HG02973 (cell line): ENCODE measurements at regions not wholly inside any gene's neighbourhood (a gene's known extent, or its start where the extent isn't known, plus 50 kb on each side); places are given as distances from the start of the nearest gene placed in this dataset.

Experiments
- ATAC-seq: cut with Tn5 transposase; IDR thresholded peaks from one replicate; pipeline ENCODE4 v1.9.1; 2021; ENCODE audit warnings: moderate library complexity; ENCODE audit not compliant: unreplicated experiment

DNA sequence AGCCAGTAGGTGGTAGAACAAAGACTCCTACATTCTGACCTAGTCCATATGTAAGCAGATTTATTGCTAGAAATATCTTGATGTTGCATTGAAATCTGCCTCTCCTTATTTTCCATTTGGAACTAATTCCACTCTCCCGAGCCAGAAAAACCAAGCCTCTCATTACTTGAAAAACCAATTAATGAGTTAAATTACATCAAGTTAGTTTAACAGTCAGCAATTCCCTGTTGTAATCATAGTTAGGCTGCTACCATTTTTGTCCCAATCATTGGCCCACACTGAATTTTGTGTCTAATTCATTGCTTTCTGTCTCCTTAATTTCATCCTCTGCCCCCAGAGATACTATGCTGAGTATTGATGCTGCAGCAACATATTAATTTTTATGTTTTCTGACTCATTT is 168.3 kb upstream of the TNP1 start:
- ATAC-seq, result no peak

GRCh38 chr2:217027414-217027813 is 167.6 kb upstream of the TNP1 start:
- no peak for ATAC-seq

DNA sequence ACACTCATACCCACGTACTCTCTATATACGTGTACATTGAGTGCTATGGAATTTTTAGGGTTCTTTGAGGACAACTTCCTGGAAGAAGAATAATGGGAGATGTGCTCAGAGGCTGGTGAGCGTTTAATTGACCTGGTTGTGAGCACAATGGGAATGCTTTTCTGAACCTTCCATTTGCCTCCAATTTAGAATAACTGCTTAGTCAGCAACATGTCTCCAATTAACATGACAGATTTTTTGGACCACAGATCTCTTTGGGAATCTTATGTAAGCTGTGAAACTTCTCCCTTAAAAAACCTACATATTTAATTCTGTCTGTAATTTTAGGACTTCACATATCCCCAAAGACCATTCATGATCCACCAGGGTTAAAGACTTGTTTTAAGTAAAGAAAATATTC is 166.7 kb upstream of the TNP1 start:
- no peak for ATAC-seq

GRCh38 chr2:217026161-217026560 is 166.3 kb upstream of the TNP1 start:
- ATAC-seq, result no peak

- no peak for ATAC-seq
These were observed 163.7 kb upstream of the TNP1 start for GRCh38 chr2:217023611-217024010.

DNA sequence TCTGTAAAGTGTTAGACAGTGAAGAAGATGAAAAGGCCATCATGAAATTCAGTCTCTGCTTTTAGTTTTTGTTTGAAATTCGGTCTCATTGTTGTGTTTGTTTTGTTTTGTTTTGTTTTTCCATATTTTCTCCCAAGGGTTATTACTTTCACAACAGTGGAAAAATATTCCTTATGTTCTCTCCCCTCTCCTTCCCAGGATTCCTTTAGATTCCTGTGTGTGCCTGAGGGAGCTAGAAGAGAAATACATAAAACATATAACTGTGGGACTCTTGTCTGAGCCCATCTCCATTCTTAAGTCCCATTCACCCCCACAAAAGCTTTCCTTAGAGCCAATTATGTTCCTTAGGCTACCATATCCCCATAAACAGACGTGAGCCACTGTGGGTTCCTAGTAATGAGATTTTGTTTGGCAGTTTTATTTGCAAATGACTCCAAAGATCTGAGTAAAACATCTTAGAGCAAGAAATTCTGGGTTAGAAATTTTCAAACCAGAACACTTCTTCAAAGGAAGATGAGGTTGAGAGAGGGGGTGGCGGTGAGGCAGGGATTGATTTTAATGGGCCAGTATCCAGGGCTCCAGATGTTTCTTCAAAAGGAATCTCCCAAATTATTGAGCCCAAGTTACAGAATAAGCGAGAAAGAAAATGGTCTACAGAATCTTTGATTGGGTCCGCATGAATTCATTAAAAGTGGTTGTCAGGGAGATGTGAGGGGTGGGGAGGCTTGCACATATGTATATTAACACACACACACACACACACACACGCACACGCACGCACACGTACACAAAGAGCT is 157.8 kb upstream of the TNP1 start:
- ATAC-seq, result no peak

GRCh38 chr2:217016796-217017419 is 157.0 kb upstream of the TNP1 start:
- no peak for ATAC-seq

DNA sequence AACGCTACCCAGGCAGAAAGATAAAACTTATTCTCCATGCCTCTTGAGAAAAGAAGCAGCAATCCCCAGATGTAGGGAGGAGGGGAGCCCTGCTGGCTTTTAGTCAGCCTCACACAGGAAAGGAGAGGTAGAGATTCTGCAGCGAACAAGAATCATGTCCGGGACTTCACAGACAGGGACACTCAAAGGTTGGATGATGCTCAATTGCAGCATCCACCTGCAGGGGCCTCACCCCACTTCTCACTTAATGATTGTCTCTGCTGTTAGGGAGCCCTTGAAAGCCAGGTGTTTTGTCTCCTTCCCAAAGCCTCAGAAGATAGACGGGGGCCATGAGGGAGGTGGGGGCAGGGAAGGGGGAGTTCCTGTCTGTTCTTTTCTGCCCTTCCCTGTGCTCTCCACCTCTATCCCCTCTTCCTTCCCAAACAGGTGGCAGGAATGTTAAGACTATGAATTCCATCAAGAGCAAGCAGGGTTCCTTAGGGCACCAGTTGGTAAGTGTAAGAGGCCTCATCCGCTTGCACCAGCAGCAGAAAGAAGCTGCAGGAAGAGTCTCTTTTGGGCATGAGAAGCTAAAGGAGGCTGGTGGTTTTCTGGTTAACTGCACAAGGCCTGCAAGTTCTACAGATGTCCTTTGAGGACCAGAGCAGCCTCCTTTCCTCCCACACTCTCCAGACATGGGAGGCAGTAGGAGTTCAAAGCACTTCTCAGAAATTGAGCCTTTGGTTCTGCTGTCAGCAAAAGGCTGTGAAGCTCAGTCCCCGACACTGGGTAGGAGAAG is 154.7 kb upstream of the TNP1 start:
- no peak for ATAC-seq

DNA sequence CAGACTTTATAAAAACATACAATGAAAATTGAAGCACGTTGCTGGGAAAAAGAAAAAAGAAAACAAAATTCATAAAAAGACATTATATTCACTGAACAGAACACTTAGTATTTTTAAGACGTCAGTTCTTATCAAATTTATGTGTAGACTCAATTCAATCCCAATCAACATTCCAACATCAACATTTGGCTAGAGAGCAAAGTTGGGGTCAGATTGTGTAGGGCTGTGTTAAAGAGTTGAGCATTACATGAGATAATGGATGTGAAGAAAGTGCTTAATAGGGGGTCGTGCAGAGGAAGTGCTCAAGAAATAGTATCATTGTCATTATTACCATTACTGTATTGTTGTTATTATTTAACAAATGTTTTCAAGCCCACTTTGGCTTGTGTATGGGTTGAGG is 154.1 kb upstream of the TNP1 start:
- ATAC-seq, result no peak

DNA sequence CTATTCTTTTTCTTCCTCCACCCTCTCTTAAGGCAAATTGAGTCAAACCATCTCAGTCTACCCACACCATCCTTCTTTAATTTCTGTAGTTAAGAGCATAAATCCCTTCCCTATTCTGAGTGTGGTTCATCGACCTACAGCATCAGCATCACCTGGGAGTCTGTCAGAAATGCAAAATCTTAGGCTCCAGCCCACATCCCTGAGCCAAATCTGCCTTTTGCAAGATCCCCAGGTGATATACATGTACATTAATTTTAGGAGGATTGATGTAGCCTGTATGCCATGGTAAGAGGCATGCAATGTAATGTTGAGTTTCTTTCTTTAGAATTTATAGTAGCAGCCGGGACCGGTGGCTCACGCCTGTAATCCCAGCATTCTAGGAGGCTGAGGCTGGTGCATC is 151.7 kb upstream of the TNP1 start:
- no peak for ATAC-seq

GRCh38 chr2:217010173-217010572 is 150.3 kb upstream of the TNP1 start:
- ATAC-seq, result no peak

- no peak for ATAC-seq
These were observed 148.9 kb upstream of the TNP1 start for GRCh38 chr2:217008794-217009193.

- ATAC-seq, result no peak
These were observed 146.4 kb upstream of the TNP1 start for GRCh38 chr2:217006217-217006616.

- no peak for ATAC-seq
These were observed 144.8 kb upstream of the TNP1 start for GRCh38 chr2:217004656-217005055.

DNA sequence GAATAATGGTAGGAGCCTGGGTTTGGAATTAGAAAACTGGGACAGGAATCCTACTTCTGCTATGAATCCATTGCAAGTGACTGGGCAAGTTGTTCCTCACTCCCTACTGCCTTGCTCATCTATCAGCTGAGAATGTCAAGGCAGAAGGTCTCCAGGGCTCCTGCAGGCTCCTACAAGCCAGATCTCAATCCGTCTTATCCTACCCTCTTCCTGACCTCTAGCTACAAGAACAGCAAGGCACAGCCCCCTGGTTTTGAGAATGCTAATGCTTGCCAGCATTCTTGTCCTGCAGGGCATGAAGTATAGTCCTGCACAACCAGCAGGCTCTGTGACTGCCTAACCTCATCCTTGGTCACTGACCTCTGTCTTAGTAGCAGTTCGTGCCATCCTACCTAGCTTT is 141.9 kb upstream of the TNP1 start:
- no peak for ATAC-seq

DNA sequence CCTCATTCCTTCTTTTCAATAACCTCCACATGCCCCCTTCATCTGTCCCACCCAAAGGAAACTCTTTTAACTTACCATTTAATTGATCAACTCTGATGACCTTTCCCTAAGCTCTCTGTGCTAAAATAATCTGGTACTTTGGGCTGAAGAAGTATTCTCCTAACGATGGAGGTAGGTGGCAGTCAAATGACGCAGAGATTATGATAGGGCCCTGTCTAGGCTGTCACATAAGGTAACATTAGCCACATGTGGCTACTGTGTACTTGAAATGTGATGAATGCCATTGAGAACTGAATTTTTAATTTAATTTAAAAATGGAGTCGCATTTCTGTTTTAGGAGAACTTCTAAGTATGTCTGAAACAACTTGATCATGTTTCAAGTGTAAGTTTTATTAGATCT is 140.5 kb upstream of the TNP1 start:
- ATAC-seq, result no peak

DNA sequence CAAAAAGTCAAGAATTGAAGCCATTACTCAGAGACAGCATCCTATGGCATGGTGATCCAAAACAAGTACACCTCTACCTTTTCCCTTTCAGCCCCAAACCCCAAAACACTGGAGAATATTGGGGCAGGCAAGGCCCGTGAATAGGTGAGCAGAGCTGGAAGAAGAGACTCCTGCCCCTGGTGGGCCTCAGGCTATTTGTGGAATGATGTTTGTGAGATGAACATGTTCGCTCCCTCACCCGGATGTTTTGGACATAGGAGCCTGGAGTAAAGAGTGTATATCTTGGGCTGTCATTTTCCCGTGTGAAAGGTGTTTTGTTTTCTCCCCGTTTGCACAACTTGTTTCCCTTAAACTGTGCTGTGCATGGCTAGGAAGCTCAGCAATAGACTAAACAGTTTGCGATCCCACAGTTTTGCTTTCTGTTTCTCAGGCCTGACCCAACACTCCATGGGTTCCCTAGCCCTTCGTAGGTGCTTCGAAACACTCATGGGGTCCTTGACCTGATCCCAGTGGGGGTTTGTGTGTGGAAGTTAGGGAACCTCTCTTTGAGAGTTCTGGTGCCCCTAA is 136.5 kb upstream of the TNP1 start:
- ATAC-seq, result no peak

DNA sequence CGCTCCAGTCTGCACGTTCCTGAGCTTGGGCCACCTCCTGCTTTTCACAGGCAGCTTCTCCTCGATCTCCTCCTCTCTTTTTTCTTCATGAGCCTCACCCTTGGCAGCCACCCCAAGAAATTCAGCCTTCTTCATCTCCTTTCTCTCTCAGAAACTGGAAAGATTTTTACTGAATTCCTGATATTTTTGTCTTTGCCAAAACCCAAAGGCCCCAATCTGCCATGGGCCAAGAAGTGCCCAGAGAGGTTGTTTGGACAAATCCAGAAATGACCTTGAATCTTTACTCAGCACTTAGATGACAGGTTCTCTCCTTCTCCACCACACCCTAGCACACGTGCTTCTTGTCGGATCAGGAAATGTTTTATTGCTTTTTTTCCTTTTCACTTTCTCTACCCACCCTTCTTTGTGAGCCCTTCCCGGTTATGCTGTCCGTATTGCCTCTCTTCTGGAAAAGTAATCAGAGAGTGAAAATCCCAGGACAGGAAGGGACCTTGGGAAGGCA is 134.5 kb upstream of the TNP1 start:
- ATAC-seq, result no peak

DNA sequence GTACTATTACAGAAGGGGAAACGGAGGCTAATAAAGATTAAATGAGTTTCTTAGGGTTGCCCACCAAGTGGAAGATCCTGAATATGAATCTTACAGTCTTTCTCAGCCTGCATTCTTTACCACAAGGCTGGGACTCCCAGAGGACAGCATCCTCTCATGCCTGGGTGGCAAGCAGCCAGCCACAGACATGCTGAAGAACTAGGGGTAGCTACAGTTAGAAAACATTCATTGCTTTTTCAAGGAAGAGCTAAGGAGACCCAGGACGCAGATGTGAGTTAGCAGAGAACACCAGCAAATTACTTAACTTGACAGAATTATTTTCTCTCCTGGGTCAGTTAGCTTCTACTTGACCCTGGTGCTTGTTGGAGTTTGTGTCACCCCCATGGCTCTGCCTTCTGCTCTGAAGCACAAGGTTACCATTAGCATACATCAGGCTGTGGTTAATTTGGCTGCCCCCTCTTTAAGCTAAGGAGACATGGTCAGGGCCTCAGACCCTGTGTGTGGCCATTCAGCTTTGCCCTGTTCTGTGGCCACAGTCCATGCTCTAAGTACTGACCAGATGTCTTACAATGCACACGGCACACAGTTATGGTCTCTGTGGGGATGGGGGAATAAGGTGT is 132.3 kb upstream of the TNP1 start:
- no peak for ATAC-seq

- no peak for ATAC-seq
These were observed 131.7 kb upstream of the TNP1 start for GRCh38 chr2:216991563-216991962.
